HepG2 (cell line): ENCODE measurements at regions not wholly inside any gene's neighbourhood (a gene's known extent, or its start where the extent isn't known, plus 50 kb on each side); places are given as distances from the start of the nearest gene placed in this dataset.

Experiments used
- EZH2 ChIP-seq: conservative IDR thresholded peaks from 2 replicates; pipeline ENCODE4 v1.6.1; 2012; ENCODE audit warnings: mild to moderate bottlenecking, low read depth, low read length, moderate library complexity
- RELA ChIP-seq: sonication (generic); formaldehyde crosslinking; IDR thresholded peaks from 2 replicates; pipeline ENCODE4 v1.4.0; 2020; ENCODE audit warnings: missing genetic modification reagents
- SIN3A ChIP-seq: IDR thresholded peaks from 2 replicates; pipeline ENCODE4 v1.6.1; 2011; ENCODE audit warnings: low read depth, mild to moderate bottlenecking, control low read depth, low read length, borderline replicate concordance
- SYNCRIP ChIP-seq: fragments of 200-400 bp; formaldehyde crosslinking; IDR thresholded peaks from 2 replicates; pipeline ENCODE4 v1.6.1; 2018; ENCODE audit warnings: mild to moderate bottlenecking, low read depth, low read length; ENCODE audit not compliant: insufficient read depth
- TRIM24 ChIP-seq: sonication (generic); formaldehyde crosslinking; IDR thresholded peaks from 2 replicates; pipeline ENCODE4 v1.8.0; 2022; ENCODE audit warnings: mild to moderate bottlenecking, missing genetic modification reagents
- ZNF629 ChIP-seq: sonication (generic); formaldehyde crosslinking; conservative IDR thresholded peaks from 2 replicates; pipeline ENCODE4 v1.5.0; 2020; ENCODE audit warnings: missing genetic modification reagents
- ZNF777 ChIP-seq: sonication (generic); formaldehyde crosslinking; IDR thresholded peaks from 2 replicates; pipeline ENCODE4 v1.4.0; 2020; ENCODE audit warnings: missing genetic modification reagents
- TF ChIP-seq, protein P1 (sequence below): sonication (generic); formaldehyde crosslinking; IDR thresholded peaks from 2 replicates; pipeline ENCODE4 v1.5.1; 2020; ENCODE audit warnings: missing genetic modification reagents, mild to moderate bottlenecking, borderline replicate concordance
- TF ChIP-seq, protein P2 (sequence below): sonication (generic); formaldehyde crosslinking; IDR thresholded peaks from 2 replicates; pipeline ENCODE4 v1.9.0; 2021; ENCODE audit warnings: missing genetic modification reagents, borderline replicate concordance
- TF ChIP-seq, protein P3 (sequence below), 2 experiments: sonication (generic) in 1 of 2; formaldehyde crosslinking in 1 of 2; IDR thresholded peaks; 2 replicates each; pipeline versions ENCODE4 v1.4.0 to v1.6.1; 2018 to 2020; ENCODE audit warnings: missing genetic modification reagents in 2 of 2, borderline replicate concordance in 1 of 2, low read depth in 1 of 2, mild to moderate bottlenecking in 1 of 2, missing biosample characterization in 1 of 2
- TF ChIP-seq, protein P4 (sequence below): sonication (generic); formaldehyde crosslinking; IDR thresholded peaks from 2 replicates; pipeline ENCODE4 v1.5.0; 2020; ENCODE audit warnings: mild to moderate bottlenecking, missing genetic modification reagents, moderate library complexity
- TF ChIP-seq, protein P5 (sequence below): sonication (generic); formaldehyde crosslinking; IDR thresholded peaks from 2 replicates; pipeline ENCODE4 v1.5.1; 2020; ENCODE audit warnings: missing genetic modification reagents, mild to moderate bottlenecking, borderline replicate concordance
- TF ChIP-seq, protein P6 (sequence below): sonication (generic); formaldehyde crosslinking; IDR thresholded peaks from 2 replicates; pipeline ENCODE4 v1.5.0; 2020; ENCODE audit warnings: missing genetic modification reagents

DNA sequence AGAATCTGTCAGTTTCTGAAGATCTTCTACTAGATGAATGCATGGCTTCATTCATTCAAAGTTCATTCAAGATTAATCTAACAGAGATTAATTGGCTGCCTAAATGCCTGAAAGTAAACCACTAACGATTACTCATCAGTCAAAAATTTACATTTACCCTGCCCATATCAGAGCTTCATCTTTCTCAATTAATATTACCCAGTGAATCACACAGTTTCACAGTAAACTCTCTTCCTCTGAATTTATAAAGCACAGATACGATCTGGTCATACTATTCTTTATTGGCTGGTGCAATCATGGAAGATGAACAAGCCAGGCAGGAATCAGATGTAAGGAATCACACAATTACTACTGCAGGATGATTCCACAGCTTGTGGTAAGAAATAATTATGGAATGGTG is 377.7 kb downstream of the SLC16A7 start:
- TF ChIP-seq, protein P1, sequence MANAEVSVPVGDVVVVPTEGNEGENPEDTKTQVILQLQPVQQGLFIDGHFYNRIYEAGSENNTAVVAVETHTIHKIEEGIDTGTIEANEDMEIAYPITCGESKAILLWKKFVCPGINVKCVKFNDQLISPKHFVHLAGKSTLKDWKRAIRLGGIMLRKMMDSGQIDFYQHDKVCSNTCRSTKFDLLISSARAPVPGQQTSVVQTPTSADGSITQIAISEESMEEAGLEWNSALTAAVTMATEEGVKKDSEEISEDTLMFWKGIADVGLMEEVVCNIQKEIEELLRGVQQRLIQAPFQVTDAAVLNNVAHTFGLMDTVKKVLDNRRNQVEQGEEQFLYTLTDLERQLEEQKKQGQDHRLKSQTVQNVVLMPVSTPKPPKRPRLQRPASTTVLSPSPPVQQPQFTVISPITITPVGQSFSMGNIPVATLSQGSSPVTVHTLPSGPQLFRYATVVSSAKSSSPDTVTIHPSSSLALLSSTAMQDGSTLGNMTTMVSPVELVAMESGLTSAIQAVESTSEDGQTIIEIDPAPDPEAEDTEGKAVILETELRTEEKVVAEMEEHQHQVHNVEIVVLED (CRISPR knock-in tag), result no peak
- TF ChIP-seq SYNCRIP (no peak), EZH2 (no peak), ZNF777 (no peak), SIN3A (no peak), RELA (CRISPR knock-in tag) (no peak), ZNF629 (CRISPR knock-in tag) (no peak), TRIM24 (CRISPR knock-in tag) (no peak)
- TF ChIP-seq, protein P2, sequence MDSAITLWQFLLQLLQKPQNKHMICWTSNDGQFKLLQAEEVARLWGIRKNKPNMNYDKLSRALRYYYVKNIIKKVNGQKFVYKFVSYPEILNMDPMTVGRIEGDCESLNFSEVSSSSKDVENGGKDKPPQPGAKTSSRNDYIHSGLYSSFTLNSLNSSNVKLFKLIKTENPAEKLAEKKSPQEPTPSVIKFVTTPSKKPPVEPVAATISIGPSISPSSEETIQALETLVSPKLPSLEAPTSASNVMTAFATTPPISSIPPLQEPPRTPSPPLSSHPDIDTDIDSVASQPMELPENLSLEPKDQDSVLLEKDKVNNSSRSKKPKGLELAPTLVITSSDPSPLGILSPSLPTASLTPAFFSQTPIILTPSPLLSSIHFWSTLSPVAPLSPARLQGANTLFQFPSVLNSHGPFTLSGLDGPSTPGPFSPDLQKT (CRISPR knock-in tag), result no peak
- TF ChIP-seq, protein P3, sequence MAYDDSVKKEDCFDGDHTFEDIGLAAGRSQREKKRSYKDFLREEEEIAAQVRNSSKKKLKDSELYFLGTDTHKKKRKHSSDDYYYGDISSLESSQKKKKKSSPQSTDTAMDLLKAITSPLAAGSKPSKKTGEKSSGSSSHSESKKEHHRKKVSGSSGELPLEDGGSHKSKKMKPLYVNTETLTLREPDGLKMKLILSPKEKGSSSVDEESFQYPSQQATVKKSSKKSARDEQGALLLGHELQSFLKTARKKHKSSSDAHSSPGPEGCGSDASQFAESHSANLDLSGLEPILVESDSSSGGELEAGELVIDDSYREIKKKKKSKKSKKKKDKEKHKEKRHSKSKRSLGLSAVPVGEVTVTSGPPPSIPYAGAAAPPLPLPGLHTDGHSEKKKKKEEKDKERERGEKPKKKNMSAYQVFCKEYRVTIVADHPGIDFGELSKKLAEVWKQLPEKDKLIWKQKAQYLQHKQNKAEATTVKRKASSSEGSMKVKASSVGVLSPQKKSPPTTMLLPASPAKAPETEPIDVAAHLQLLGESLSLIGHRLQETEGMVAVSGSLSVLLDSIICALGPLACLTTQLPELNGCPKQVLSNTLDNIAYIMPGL (CRISPR knock-in tag; IDR thresholded peaks at IDR 0.05; ENCODE audit: borderline replicate concordance in 1 of 2, low read depth in 1 of 2), result no peak
- TF ChIP-seq, protein P4, sequence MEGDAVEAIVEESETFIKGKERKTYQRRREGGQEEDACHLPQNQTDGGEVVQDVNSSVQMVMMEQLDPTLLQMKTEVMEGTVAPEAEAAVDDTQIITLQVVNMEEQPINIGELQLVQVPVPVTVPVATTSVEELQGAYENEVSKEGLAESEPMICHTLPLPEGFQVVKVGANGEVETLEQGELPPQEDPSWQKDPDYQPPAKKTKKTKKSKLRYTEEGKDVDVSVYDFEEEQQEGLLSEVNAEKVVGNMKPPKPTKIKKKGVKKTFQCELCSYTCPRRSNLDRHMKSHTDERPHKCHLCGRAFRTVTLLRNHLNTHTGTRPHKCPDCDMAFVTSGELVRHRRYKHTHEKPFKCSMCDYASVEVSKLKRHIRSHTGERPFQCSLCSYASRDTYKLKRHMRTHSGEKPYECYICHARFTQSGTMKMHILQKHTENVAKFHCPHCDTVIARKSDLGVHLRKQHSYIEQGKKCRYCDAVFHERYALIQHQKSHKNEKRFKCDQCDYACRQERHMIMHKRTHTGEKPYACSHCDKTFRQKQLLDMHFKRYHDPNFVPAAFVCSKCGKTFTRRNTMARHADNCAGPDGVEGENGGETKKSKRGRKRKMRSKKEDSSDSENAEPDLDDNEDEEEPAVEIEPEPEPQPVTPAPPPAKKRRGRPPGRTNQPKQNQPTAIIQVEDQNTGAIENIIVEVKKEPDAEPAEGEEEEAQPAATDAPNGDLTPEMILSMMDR (CRISPR knock-in tag), result no peak
- TF ChIP-seq, protein P5, sequence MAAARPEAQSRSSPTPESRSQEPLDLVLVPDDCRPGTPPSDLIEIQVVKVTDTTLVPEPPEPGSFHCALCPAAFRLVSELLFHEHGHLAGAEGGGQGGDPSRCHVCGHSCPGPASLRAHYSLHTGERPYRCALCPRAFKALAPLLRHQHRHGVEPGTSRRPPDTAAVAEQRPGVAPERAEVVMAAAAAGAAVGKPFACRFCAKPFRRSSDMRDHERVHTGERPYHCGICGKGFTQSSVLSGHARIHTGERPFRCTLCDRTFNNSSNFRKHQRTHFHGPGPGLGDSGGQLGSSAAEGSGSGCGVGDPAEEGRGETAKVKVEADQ (CRISPR knock-in tag), result no peak
- TF ChIP-seq, protein P6, sequence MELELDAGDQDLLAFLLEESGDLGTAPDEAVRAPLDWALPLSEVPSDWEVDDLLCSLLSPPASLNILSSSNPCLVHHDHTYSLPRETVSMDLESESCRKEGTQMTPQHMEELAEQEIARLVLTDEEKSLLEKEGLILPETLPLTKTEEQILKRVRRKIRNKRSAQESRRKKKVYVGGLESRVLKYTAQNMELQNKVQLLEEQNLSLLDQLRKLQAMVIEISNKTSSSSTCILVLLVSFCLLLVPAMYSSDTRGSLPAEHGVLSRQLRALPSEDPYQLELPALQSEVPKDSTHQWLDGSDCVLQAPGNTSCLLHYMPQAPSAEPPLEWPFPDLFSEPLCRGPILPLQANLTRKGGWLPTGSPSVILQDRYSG (CRISPR knock-in tag), result no peak
